ENCODE measurements at regions not wholly inside any gene's neighbourhood (a gene's known extent, or its start where the extent isn't known, plus 50 kb on each side); places are given as distances from the start of the nearest gene placed in this dataset.

GRCh38 chr12:107451246-107451645, 234.4 kb upstream of the PWP1 start:
- TF ChIP-seq CTCF (conservative IDR thresholded peaks at IDR 0.05 in 1 of 2, IDR thresholded peaks at IDR 0.05 in 1 of 2; ENCODE audit: low read depth in 1 of 2, low read length in 2 of 2) (no peak), EZH2 (IDR thresholded peaks at IDR 0.05; ENCODE audit: low read length, missing control alignments) (no peak)

Measured in fibroblast of lung (primary cell).